WTC11 (cell line): ENCODE measurements at regions not wholly inside any gene's neighbourhood (a gene's known extent, or its start where the extent isn't known, plus 50 kb on each side); places are given as distances from the start of the nearest gene placed in this dataset.

Experiments
- ATAC-seq: fragments of 200-7000 bp; cut with Tn5 transposase; 2 replicates; pipeline ENCODE4 v1.10.0; 2021; ENCODE audit warnings: mild to moderate bottlenecking, moderate library complexity
- CTCF ChIA-PET: fragments of 300-600 bp; sonication (Branson Sonifier 250); formaldehyde crosslinking; loops from one replicate; lab custom pipeline; 2021; ENCODE audit warnings: antibody characterized with exemption; lab: Charles Lee
- POLR2A ChIA-PET: fragments of 350-600 bp; sonication (Branson Sonifier 250); formaldehyde crosslinking; loops from one replicate; lab custom pipeline; 2021; ENCODE audit warnings: antibody characterized with exemption; lab: Charles Lee
- DNase-seq: peaks from one replicate; pipeline ENCODE4 v3.0.0; 2021; ENCODE audit warnings: low spot score
- H3K27ac Mint-ChIP-seq: 2 replicates; pipeline ENCODE4 v1.8.0; 2021; ENCODE audit warnings: mixed read lengths
- H3K27me3 Mint-ChIP-seq: 2 replicates; pipeline ENCODE4 v1.8.0; 2021; ENCODE audit warnings: low read depth, mild to moderate bottlenecking, moderate library complexity, mixed read lengths
- H3K36me3 Mint-ChIP-seq: 2 replicates; pipeline ENCODE4 v1.8.0; 2021; ENCODE audit warnings: mixed read lengths
- H3K4me1 Mint-ChIP-seq: 2 replicates; pipeline ENCODE4 v1.8.0; 2022; ENCODE audit warnings: mixed read lengths
- H3K4me3 Mint-ChIP-seq: 2 replicates; pipeline ENCODE4 v1.8.0; 2021; ENCODE audit warnings: mild to moderate bottlenecking, moderate library complexity, mixed read lengths
- H3K9me3 Mint-ChIP-seq: 2 replicates; pipeline ENCODE4 v1.8.0; 2021; ENCODE audit warnings: mixed read lengths
- CREB1 ChIP-seq: sonication (generic); formaldehyde crosslinking; IDR thresholded peaks from 2 replicates; pipeline ENCODE4 v1.8.0; 2023; ENCODE audit warnings: mild to moderate bottlenecking, missing genetic modification reagents
- CREM ChIP-seq: sonication (generic); formaldehyde crosslinking; IDR thresholded peaks from 2 replicates; pipeline ENCODE4 v1.8.1; 2022; ENCODE audit warnings: mild to moderate bottlenecking, missing genetic modification reagents, moderate library complexity
- JUN ChIP-seq: sonication (generic); formaldehyde crosslinking; IDR thresholded peaks from 2 replicates; pipeline ENCODE4 v1.8.0; 2023; ENCODE audit warnings: mild to moderate bottlenecking, missing genetic modification reagents
- NFE2L1 ChIP-seq: sonication (generic); formaldehyde crosslinking; IDR thresholded peaks from 2 replicates; pipeline ENCODE4 v1.8.1; 2023; ENCODE audit warnings: missing genetic modification reagents
- OVOL2 ChIP-seq: fragments of 250-450 bp; sonication (Bioruptor Pico); IDR thresholded peaks from 2 replicates; pipeline ENCODE4 v1.9.0; 2021; ENCODE audit warnings: mild to moderate bottlenecking, borderline replicate concordance
- TP53 ChIP-seq: sonication (generic); formaldehyde crosslinking; IDR thresholded peaks from 2 replicates; pipeline ENCODE4 v1.8.1; 2023; ENCODE audit warnings: mild to moderate bottlenecking, missing genetic modification reagents
- ZNF121 ChIP-seq: sonication (generic); formaldehyde crosslinking; IDR thresholded peaks from 2 replicates; pipeline ENCODE4 v1.8.0; 2023; ENCODE audit warnings: missing genetic modification reagents
- TF ChIP-seq, protein P1 (sequence below): sonication (generic); formaldehyde crosslinking; IDR thresholded peaks from 2 replicates; pipeline ENCODE4 v1.8.0; 2023; ENCODE audit warnings: missing genetic modification reagents
- TF ChIP-seq, protein P2 (sequence below): sonication (generic); formaldehyde crosslinking; IDR thresholded peaks from 2 replicates; pipeline ENCODE4 v1.8.0; 2023; ENCODE audit warnings: mild to moderate bottlenecking, missing genetic modification reagents
- TF ChIP-seq, protein P3 (sequence below): fragments of 250-450 bp; sonication (Bioruptor Pico); IDR thresholded peaks from 2 replicates; pipeline ENCODE4 v2.1.2; 2022; ENCODE audit warnings: mild to moderate bottlenecking, moderate library complexity
- TF ChIP-seq, protein P4 (sequence below): fragments of 250-450 bp; sonication (Bioruptor Pico); IDR thresholded peaks from 2 replicates; pipeline ENCODE4 v1.9.0; 2021; ENCODE audit warnings: mild to moderate bottlenecking, borderline replicate concordance
- TF ChIP-seq, protein P5 (sequence below): sonication (generic); formaldehyde crosslinking; IDR thresholded peaks from 2 replicates; pipeline ENCODE4 v1.8.1; 2022; ENCODE audit warnings: low read depth, missing genetic modification reagents, borderline replicate concordance
- TF ChIP-seq, protein P6 (sequence below): sonication (generic); formaldehyde crosslinking; IDR thresholded peaks from 2 replicates; pipeline ENCODE4 v1.8.1; 2023; ENCODE audit warnings: mild to moderate bottlenecking, moderate library complexity, missing genetic modification reagents
- TF ChIP-seq, protein P7 (sequence below): sonication (generic); formaldehyde crosslinking; IDR thresholded peaks from 2 replicates; pipeline ENCODE4 v1.8.0; 2022; ENCODE audit warnings: mild to moderate bottlenecking, missing genetic modification reagents

DNA sequence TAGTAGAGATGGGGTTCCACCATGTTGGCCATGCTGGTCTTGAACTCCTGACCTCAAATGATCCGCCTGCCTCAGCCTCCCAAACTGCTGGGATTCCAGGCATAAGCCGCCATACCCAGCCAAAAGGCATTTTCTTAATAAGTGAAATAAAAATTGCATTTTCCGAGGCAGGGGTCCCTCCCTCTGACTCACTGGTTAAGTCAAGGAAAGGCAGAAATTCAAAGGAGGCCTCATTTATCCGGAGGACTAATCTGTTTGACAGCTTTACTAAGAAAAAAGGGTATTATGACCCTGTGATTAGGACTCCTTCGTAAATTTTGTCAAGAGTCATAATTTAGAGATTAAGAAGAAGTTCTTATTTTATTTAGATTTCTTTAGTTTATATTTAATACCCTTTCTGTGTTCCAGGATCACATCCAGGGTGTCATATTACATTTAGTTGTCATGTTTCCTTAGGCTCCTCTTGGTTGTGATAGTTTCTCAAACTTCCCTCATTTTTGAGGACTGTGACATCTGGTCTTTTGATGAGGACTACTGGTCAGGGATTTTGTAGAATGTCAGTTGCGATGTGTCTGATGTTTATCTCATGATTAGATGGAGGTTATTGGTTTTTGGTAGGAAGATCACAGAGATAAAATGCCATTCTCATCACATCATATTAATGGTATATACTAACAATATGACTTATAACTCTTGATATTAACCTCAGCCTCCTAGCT lies 753.7 kb upstream of the AMOT start:
- DNase-seq: no peak
- ChIA-PET POLR2A (no interaction called here), CTCF (no interaction called here)
- Mint-ChIP-seq H3K4me1 (peaks cover 2% of the 10 kb centered on the region; the same call in 1 of the 2 replicates), H3K4me3 (no peak overlapping the region), H3K36me3 (peaks cover 7% of the 10 kb centered on the region), H3K9me3 (peaks cover 14% of the 10 kb centered on the region), H3K27ac (no peak overlapping the region), H3K27me3 (no peaks in the 10 kb centered on the region)
- ATAC-seq: no peak
- TF ChIP-seq, protein P1, sequence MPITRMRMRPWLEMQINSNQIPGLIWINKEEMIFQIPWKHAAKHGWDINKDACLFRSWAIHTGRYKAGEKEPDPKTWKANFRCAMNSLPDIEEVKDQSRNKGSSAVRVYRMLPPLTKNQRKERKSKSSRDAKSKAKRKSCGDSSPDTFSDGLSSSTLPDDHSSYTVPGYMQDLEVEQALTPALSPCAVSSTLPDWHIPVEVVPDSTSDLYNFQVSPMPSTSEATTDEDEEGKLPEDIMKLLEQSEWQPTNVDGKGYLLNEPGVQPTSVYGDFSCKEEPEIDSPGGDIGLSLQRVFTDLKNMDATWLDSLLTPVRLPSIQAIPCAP (CRISPR knock-in tag): no peak
- TF ChIP-seq JUN (CRISPR knock-in tag) (no peak), CREB1 (CRISPR knock-in tag) (no peak), OVOL2 (no peak), TP53 (no peak), CREM (CRISPR knock-in tag) (no peak), ZNF121 (CRISPR knock-in tag) (no peak), NFE2L1 (no peak)
- TF ChIP-seq, protein P2, sequence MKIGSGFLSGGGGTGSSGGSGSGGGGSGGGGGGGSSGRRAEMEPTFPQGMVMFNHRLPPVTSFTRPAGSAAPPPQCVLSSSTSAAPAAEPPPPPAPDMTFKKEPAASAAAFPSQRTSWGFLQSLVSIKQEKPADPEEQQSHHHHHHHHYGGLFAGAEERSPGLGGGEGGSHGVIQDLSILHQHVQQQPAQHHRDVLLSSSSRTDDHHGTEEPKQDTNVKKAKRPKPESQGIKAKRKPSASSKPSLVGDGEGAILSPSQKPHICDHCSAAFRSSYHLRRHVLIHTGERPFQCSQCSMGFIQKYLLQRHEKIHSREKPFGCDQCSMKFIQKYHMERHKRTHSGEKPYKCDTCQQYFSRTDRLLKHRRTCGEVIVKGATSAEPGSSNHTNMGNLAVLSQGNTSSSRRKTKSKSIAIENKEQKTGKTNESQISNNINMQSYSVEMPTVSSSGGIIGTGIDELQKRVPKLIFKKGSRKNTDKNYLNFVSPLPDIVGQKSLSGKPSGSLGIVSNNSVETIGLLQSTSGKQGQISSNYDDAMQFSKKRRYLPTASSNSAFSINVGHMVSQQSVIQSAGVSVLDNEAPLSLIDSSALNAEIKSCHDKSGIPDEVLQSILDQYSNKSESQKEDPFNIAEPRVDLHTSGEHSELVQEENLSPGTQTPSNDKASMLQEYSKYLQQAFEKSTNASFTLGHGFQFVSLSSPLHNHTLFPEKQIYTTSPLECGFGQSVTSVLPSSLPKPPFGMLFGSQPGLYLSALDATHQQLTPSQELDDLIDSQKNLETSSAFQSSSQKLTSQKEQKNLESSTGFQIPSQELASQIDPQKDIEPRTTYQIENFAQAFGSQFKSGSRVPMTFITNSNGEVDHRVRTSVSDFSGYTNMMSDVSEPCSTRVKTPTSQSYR: no peak
- TF ChIP-seq, protein P3, sequence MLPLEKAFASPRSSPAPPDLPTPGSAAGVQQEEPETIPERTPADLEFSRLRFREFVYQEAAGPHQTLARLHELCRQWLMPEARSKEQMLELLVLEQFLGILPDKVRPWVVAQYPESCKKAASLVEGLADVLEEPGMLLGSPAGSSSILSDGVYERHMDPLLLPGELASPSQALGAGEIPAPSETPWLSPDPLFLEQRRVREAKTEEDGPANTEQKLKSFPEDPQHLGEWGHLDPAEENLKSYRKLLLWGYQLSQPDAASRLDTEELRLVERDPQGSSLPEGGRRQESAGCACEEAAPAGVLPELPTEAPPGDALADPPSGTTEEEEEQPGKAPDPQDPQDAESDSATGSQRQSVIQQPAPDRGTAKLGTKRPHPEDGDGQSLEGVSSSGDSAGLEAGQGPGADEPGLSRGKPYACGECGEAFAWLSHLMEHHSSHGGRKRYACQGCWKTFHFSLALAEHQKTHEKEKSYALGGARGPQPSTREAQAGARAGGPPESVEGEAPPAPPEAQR (CRISPR knock-in tag): no peak
- TF ChIP-seq, protein P4, sequence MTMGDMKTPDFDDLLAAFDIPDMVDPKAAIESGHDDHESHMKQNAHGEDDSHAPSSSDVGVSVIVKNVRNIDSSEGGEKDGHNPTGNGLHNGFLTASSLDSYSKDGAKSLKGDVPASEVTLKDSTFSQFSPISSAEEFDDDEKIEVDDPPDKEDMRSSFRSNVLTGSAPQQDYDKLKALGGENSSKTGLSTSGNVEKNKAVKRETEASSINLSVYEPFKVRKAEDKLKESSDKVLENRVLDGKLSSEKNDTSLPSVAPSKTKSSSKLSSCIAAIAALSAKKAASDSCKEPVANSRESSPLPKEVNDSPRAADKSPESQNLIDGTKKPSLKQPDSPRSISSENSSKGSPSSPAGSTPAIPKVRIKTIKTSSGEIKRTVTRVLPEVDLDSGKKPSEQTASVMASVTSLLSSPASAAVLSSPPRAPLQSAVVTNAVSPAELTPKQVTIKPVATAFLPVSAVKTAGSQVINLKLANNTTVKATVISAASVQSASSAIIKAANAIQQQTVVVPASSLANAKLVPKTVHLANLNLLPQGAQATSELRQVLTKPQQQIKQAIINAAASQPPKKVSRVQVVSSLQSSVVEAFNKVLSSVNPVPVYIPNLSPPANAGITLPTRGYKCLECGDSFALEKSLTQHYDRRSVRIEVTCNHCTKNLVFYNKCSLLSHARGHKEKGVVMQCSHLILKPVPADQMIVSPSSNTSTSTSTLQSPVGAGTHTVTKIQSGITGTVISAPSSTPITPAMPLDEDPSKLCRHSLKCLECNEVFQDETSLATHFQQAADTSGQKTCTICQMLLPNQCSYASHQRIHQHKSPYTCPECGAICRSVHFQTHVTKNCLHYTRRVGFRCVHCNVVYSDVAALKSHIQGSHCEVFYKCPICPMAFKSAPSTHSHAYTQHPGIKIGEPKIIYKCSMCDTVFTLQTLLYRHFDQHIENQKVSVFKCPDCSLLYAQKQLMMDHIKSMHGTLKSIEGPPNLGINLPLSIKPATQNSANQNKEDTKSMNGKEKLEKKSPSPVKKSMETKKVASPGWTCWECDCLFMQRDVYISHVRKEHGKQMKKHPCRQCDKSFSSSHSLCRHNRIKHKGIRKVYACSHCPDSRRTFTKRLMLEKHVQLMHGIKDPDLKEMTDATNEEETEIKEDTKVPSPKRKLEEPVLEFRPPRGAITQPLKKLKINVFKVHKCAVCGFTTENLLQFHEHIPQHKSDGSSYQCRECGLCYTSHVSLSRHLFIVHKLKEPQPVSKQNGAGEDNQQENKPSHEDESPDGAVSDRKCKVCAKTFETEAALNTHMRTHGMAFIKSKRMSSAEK (CRISPR knock-in tag): no peak
- TF ChIP-seq, protein P5, sequence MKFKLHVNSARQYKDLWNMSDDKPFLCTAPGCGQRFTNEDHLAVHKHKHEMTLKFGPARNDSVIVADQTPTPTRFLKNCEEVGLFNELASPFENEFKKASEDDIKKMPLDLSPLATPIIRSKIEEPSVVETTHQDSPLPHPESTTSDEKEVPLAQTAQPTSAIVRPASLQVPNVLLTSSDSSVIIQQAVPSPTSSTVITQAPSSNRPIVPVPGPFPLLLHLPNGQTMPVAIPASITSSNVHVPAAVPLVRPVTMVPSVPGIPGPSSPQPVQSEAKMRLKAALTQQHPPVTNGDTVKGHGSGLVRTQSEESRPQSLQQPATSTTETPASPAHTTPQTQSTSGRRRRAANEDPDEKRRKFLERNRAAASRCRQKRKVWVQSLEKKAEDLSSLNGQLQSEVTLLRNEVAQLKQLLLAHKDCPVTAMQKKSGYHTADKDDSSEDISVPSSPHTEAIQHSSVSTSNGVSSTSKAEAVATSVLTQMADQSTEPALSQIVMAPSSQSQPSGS (CRISPR knock-in tag): no peak
- TF ChIP-seq, protein P6, sequence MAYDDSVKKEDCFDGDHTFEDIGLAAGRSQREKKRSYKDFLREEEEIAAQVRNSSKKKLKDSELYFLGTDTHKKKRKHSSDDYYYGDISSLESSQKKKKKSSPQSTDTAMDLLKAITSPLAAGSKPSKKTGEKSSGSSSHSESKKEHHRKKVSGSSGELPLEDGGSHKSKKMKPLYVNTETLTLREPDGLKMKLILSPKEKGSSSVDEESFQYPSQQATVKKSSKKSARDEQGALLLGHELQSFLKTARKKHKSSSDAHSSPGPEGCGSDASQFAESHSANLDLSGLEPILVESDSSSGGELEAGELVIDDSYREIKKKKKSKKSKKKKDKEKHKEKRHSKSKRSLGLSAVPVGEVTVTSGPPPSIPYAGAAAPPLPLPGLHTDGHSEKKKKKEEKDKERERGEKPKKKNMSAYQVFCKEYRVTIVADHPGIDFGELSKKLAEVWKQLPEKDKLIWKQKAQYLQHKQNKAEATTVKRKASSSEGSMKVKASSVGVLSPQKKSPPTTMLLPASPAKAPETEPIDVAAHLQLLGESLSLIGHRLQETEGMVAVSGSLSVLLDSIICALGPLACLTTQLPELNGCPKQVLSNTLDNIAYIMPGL (CRISPR knock-in tag): no peak
- TF ChIP-seq, protein P7, sequence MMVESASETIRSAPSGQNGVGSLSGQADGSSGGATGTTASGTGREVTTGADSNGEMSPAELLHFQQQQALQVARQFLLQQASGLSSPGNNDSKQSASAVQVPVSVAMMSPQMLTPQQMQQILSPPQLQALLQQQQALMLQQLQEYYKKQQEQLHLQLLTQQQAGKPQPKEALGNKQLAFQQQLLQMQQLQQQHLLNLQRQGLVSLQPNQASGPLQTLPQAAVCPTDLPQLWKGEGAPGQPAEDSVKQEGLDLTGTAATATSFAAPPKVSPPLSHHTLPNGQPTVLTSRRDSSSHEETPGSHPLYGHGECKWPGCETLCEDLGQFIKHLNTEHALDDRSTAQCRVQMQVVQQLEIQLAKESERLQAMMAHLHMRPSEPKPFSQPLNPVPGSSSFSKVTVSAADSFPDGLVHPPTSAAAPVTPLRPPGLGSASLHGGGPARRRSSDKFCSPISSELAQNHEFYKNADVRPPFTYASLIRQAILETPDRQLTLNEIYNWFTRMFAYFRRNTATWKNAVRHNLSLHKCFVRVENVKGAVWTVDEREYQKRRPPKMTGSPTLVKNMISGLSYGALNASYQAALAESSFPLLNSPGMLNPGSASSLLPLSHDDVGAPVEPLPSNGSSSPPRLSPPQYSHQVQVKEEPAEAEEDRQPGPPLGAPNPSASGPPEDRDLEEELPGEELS (CRISPR knock-in tag): no peak
